Astrocyte (in vitro differentiated cells and primary cell): ENCODE measurements at regions not wholly inside any gene's neighbourhood (a gene's known extent, or its start where the extent isn't known, plus 50 kb on each side); places are given as distances from the start of the nearest gene placed in this dataset.

Experiments used
- DNase-seq: peaks from one replicate; pipeline ENCODE4 v3.0.0-alpha.2; 2010; ENCODE audit warnings: low read depth
- FAIRE-seq: peaks from 2 replicates; lab custom pipeline; 2011; peaks lifted over from hg19 to GRCh38; lab: Jason Lieb, UNC
- H2AFZ ChIP-seq: 2 replicates; pipeline ENCODE4 v1.6.0; 2012; ENCODE audit warnings: low read depth, low read length, inconsistent platforms
- H3K27ac ChIP-seq: 2 replicates; pipeline ENCODE4 v1.5.1; 2011; ENCODE audit warnings: low read depth, low read length, inconsistent platforms
- H3K27me3 ChIP-seq: 2 replicates; pipeline ENCODE4 v1.6.0; 2011; ENCODE audit warnings: low read length, inconsistent platforms; ENCODE audit not compliant: insufficient read depth
- H3K36me3 ChIP-seq: 2 replicates; pipeline ENCODE4 v1.5.1; 2011; ENCODE audit warnings: low read length, inconsistent platforms; ENCODE audit not compliant: insufficient read depth
- H3K4me1 ChIP-seq: 2 replicates; pipeline ENCODE4 v1.5.1; 2011; ENCODE audit warnings: low read length, inconsistent platforms; ENCODE audit not compliant: insufficient read depth
- H3K4me2 ChIP-seq: 2 replicates; pipeline ENCODE4 v1.6.0; 2012; ENCODE audit warnings: low read length, inconsistent platforms
- H3K4me3 ChIP-seq: 2 replicates; pipeline ENCODE4 v1.5.1; 2011; ENCODE audit warnings: low read depth, mild to moderate bottlenecking, low read length, inconsistent platforms; ENCODE audit not compliant: insufficient read depth
- H3K79me2 ChIP-seq: 2 replicates; pipeline ENCODE4 v1.6.0; 2012; ENCODE audit warnings: mild to moderate bottlenecking, low read length, inconsistent platforms; ENCODE audit not compliant: insufficient read depth
- H3K9ac ChIP-seq: 2 replicates; pipeline ENCODE4 v1.6.0; 2012; ENCODE audit warnings: mild to moderate bottlenecking, low read length, inconsistent platforms
- H3K9me3 ChIP-seq: 2 replicates; pipeline ENCODE4 v1.5.1; 2012; ENCODE audit warnings: low read depth, mild to moderate bottlenecking, low read length, inconsistent platforms; ENCODE audit not compliant: insufficient read depth
- H4K20me1 ChIP-seq: 2 replicates; pipeline ENCODE4 v1.6.0; 2012; ENCODE audit warnings: low read length, inconsistent platforms; ENCODE audit not compliant: insufficient read depth
- H3K27ac Mint-ChIP-seq: one replicate; pipeline ENCODE4 v1.8.0; 2021; ENCODE audit warnings: mild to moderate bottlenecking, mixed read lengths; ENCODE audit not compliant: unreplicated experiment
- H3K27me3 Mint-ChIP-seq: one replicate; pipeline ENCODE4 v1.8.0; 2021; ENCODE audit warnings: low read depth, mixed read lengths; ENCODE audit not compliant: unreplicated experiment
- H3K36me3 Mint-ChIP-seq: one replicate; pipeline ENCODE4 v1.8.0; 2021; ENCODE audit warnings: low read depth, mixed read lengths; ENCODE audit not compliant: unreplicated experiment
- H3K4me1 Mint-ChIP-seq: one replicate; pipeline ENCODE4 v1.8.0; 2021; ENCODE audit warnings: low read depth, mixed read lengths; ENCODE audit not compliant: unreplicated experiment
- H3K4me3 Mint-ChIP-seq: one replicate; pipeline ENCODE4 v1.8.0; 2021; ENCODE audit warnings: mild to moderate bottlenecking, moderate library complexity, mixed read lengths; ENCODE audit not compliant: unreplicated experiment
- H3K9me3 Mint-ChIP-seq: one replicate; pipeline ENCODE4 v1.8.0; 2021; ENCODE audit warnings: mild to moderate bottlenecking, mixed read lengths; ENCODE audit not compliant: unreplicated experiment
- EZH2 ChIP-seq: IDR thresholded peaks from 2 replicates; pipeline ENCODE4 v1.6.1; 2012; ENCODE audit warnings: mild to moderate bottlenecking, low read length, inconsistent platforms; ENCODE audit not compliant: insufficient read depth
- TF ChIP-seq, protein P1 (sequence below): IDR thresholded peaks from 2 replicates; pipeline ENCODE4 v1.5.1; 2011; ENCODE audit warnings: low read depth, mild to moderate bottlenecking, inconsistent platforms, low read length, moderate library complexity; ENCODE audit not compliant: insufficient read depth

DNA sequence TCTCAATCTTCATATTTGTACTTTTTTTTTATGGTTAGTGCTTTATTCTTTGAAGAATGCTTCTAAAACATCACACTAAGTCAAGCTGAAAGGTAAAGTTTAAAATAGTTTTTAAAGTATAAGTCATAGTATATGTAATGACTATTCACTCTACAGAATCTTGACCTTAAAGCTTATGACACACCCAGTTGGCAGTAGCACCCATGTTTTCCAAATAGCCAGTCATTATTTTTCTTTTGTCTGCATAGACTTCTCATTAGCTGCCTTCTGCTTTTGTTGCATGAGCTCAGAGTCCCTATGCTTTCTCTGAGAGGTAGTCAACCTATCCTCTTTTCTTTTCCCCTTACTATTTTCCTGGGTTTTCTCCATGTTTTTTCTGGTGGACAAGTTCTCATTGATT lies 231.5 kb downstream of the PCDH18 start:
- Histone ChIP-seq H3K79me2 (no peaks in the 10 kb centered on the region), H3K4me1 (no peaks in the 10 kb centered on the region), H3K9me3 (no peaks in the 10 kb centered on the region), H3K9ac (no peak overlapping the region), H3K4me3 (no peak overlapping the region), H3K27ac (peak overlapping the region; percentile 52), H3K27me3 (no peaks in the 10 kb centered on the region), H2AFZ (no peak overlapping the region), H4K20me1 (no peaks in the 10 kb centered on the region), H3K4me2 (peak overlapping the region; percentile 8), H3K36me3 (no peaks in the 10 kb centered on the region)
- TF ChIP-seq, protein P1, sequence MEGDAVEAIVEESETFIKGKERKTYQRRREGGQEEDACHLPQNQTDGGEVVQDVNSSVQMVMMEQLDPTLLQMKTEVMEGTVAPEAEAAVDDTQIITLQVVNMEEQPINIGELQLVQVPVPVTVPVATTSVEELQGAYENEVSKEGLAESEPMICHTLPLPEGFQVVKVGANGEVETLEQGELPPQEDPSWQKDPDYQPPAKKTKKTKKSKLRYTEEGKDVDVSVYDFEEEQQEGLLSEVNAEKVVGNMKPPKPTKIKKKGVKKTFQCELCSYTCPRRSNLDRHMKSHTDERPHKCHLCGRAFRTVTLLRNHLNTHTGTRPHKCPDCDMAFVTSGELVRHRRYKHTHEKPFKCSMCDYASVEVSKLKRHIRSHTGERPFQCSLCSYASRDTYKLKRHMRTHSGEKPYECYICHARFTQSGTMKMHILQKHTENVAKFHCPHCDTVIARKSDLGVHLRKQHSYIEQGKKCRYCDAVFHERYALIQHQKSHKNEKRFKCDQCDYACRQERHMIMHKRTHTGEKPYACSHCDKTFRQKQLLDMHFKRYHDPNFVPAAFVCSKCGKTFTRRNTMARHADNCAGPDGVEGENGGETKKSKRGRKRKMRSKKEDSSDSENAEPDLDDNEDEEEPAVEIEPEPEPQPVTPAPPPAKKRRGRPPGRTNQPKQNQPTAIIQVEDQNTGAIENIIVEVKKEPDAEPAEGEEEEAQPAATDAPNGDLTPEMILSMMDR: no peak
- no peak for TF ChIP-seq EZH2
- H3K27ac Mint-ChIP-seq: no peak overlapping the region
- peak; percentile 56 for FAIRE-seq
- H3K27me3 Mint-ChIP-seq: no peaks in the 10 kb centered on the region
- H3K4me3 Mint-ChIP-seq: no peak overlapping the region
- H3K36me3 Mint-ChIP-seq: no peaks in the 10 kb centered on the region
- peak; percentile 45 for DNase-seq
- peaks cover 4% of the 10 kb centered on the region for H3K4me1 Mint-ChIP-seq
- H3K9me3 Mint-ChIP-seq: no peaks in the 10 kb centered on the region

DNA sequence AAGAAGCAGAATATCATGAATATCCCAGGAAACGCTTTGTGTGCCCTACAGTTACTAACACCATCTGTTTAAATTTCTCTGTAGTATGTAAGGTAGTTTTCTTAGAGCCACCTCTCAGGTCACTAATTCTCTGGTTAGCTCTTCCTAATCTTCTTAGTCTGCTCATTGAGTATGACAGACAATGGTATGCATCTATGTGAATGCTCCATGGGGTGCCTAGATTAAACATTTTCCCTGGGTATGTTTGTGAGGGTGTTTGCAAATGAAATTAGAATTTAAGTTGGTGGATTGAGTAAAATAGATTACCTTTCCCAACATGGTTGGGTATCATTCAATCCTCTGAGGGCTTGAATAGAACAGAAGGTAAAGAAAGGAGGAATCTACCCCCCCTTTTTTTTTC lies 233.0 kb downstream of the PCDH18 start:
- no peaks in the 10 kb centered on the region for H3K36me3 Mint-ChIP-seq
- Histone ChIP-seq H3K36me3 (no peaks in the 10 kb centered on the region), H3K27me3 (no peaks in the 10 kb centered on the region), H2AFZ (no peak overlapping the region), H3K9ac (no peak overlapping the region), H3K4me2 (no peak overlapping the region), H3K4me3 (no peak overlapping the region), H3K27ac (no peak overlapping the region), H3K4me1 (no peaks in the 10 kb centered on the region), H3K9me3 (no peaks in the 10 kb centered on the region), H3K79me2 (no peaks in the 10 kb centered on the region), H4K20me1 (no peaks in the 10 kb centered on the region)
- DNase-seq (no peak), FAIRE-seq (no peak)
- H3K27me3 Mint-ChIP-seq: no peaks in the 10 kb centered on the region
- no peak overlapping the region for H3K27ac Mint-ChIP-seq
- no peak overlapping the region for H3K4me3 Mint-ChIP-seq
- peaks cover 4% of the 10 kb centered on the region for H3K4me1 Mint-ChIP-seq
- no peak for TF ChIP-seq EZH2
- TF ChIP-seq, protein P1: no peak
- no peaks in the 10 kb centered on the region for H3K9me3 Mint-ChIP-seq

DNA sequence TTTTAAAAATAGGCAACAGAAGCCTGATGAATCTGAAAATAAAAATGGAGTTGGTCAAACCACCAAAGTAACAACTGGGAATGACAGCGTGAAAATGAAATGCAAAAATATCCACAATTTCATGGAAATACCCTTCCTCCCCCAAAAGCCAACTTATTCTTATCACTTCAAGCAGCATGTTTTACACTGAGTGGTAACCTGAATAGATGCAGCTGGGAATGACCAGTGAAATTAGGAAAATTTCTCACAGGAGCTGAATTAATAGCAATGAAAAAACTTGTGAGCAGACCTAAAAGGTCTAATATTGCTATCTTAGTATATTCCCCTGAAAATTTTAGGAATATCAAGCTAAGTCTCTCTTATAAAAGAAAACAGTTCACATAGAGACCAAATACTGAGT lies 239.0 kb downstream of the PCDH18 start:
- H3K36me3 ChIP-seq: no peaks in the 10 kb centered on the region

More for the DNA sequence above, 239.0 kb downstream of the PCDH18 start:
- Mint-ChIP-seq H3K27ac (no peak overlapping the region), H3K4me3 (no peak overlapping the region), H3K4me1 (no peaks in the 10 kb centered on the region), H3K9me3 (no peaks in the 10 kb centered on the region), H3K27me3 (no peaks in the 10 kb centered on the region), H3K36me3 (no peaks in the 10 kb centered on the region)
- no peak overlapping the region for H3K4me2 ChIP-seq
- H3K4me1 ChIP-seq: no peaks in the 10 kb centered on the region
- no peaks in the 10 kb centered on the region for H3K79me2 ChIP-seq
- H3K9me3 ChIP-seq: no peaks in the 10 kb centered on the region
- no peak for FAIRE-seq
- H3K27ac ChIP-seq: no peak overlapping the region
- no peak for TF ChIP-seq EZH2
- TF ChIP-seq, protein P1: no peak
- no peak overlapping the region for H3K4me3 ChIP-seq
- DNase-seq: no peak
- H4K20me1 ChIP-seq: no peaks in the 10 kb centered on the region
- H2AFZ ChIP-seq: no peak overlapping the region
- no peaks in the 10 kb centered on the region for H3K27me3 ChIP-seq
- no peak overlapping the region for H3K9ac ChIP-seq
